ES-I3 (cell line): ENCODE measurements at regions not wholly inside any gene's neighbourhood (a gene's known extent, or its start where the extent isn't known, plus 50 kb on each side); places are given as distances from the start of the nearest gene placed in this dataset.
A peak's percentile ranks its signal among the peaks of the same experiment; 100 is the strongest.

ENCODE experiments used
- H3K36me3 ChIP-seq: 2 replicates; pipeline ENCODE4 v1.6.1; 2013; ENCODE audit warnings: mild to moderate bottlenecking, low read length, control low read depth, moderate library complexity; ENCODE audit not compliant: insufficient read depth
- H3K4me1 ChIP-seq: 2 replicates; pipeline ENCODE4 v1.6.1; 2013; ENCODE audit warnings: mild to moderate bottlenecking, control low read depth, low read length; ENCODE audit not compliant: insufficient read depth
- H3K9ac ChIP-seq: 2 replicates; pipeline ENCODE4 v1.6.1; 2013; ENCODE audit warnings: low read depth, mild to moderate bottlenecking, low read length, moderate library complexity
- H3K9me3 ChIP-seq: 2 replicates; pipeline ENCODE4 v1.6.1; 2013; ENCODE audit warnings: mild to moderate bottlenecking, low read length, moderate library complexity; ENCODE audit not compliant: control insufficient read depth, insufficient read depth

DNA sequence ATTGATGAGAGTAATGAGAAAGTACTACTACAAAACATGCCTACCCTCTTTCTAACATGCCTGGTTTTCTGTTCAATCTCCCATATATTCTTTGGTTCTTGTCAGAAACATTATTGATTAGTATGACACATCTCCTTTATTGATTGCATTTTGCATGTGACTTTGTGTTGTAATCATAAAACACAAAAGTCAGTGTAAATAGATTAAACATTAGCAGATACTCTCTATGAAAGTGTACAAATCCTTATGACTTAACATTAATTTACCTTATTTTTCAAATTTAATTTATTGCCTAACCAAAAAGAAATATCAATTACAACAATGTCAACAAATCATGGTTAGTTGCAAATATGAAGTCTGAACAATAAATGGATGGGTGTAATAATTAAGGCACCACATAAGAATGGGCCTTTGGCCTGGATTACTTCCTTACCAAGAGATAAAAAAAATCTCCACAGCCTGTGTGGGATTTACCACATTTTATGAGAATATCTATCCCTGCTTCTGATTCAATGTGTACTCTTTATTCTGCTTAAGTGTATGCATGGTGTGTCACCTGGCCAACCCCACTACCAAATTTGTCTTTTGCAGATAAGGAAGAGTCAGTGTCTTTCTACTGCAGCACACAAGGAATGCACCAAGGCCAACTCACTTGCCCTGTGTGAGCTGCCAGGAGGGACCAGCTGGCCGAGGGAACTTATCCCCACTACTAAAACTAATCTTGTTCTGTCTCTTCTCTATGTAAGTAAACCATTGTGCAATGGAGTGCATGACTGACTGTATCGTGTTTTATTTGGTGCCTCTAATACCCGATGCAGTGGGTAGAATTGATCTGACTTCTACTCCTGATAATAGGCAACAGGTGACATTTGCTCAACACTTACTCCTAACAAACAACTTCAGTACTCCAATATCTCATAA, 1001.9 kb upstream of the CDH10 start:
- H3K4me1 ChIP-seq = no peaks in the 10 kb centered on the region
- no peaks in the 10 kb centered on the region for H3K9me3 ChIP-seq

DNA sequence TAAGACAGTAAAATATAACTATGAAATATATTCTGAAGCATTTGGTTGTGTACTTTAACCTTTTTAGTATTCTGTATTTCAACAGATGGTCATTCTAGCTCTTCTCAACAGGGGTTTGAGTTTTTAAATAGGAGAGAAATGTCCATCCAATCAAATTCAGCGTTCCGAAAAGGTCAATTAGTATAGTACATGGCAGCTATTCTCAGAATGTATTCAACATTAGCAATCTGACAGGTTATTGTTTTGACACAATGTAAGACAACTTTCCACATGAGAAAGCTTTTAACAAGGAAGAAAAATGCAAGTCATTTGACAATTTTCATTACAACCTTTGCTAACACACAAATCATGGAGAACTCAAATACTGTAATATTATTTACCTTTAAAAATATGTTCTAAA, 996.3 kb upstream of the CDH10 start:
- H3K36me3 ChIP-seq = no peaks in the 10 kb centered on the region
- H3K9ac ChIP-seq = no peak overlapping the region
- H3K4me1 ChIP-seq = no peaks in the 10 kb centered on the region
- no peaks in the 10 kb centered on the region for H3K9me3 ChIP-seq

More for the DNA sequence above, 1001.9 kb upstream of the CDH10 start:
- no peaks in the 10 kb centered on the region for H3K36me3 ChIP-seq
- no peak overlapping the region for H3K9ac ChIP-seq

GRCh38 chr5:25619273-25619672, 974.5 kb upstream of the CDH10 start:
- H3K36me3 ChIP-seq = no peaks in the 10 kb centered on the region
- H3K4me1 ChIP-seq = no peaks in the 10 kb centered on the region
- H3K9me3 ChIP-seq = no peaks in the 10 kb centered on the region
- no peak overlapping the region for H3K9ac ChIP-seq

GRCh38 chr5:25618821-25619220, 974.0 kb upstream of the CDH10 start:
- Histone ChIP-seq H3K9me3 (no peaks in the 10 kb centered on the region), H3K36me3 (no peaks in the 10 kb centered on the region), H3K4me1 (no peaks in the 10 kb centered on the region), H3K9ac (no peak overlapping the region)

DNA sequence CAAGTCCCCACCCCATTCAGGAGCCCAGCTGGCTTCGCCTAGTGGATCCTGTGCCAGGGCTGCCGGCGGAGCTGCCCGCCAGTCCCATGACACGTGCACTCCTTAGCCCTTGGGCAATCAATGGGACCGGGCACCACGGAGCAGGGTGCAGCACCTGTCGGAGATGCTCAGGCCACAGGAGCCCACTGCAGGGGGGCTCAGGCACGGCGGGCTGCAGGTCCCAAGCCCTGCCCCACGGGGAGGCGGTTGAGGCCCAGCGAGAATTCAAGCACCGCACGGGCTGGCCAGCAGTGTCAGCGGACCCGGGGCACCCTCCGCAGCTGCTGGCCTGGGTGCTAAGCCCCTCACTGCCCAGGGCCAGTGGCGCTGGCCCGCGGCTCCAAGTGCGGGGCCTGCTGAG, 969.7 kb upstream of the CDH10 start:
- H3K36me3 ChIP-seq = no peaks in the 10 kb centered on the region
- no peaks in the 10 kb centered on the region for H3K4me1 ChIP-seq
- no peak overlapping the region for H3K9ac ChIP-seq
- H3K9me3 ChIP-seq = peaks cover 13% of the 10 kb centered on the region

GRCh38 chr5:25604681-25605080, 959.9 kb upstream of the CDH10 start:
- no peaks in the 10 kb centered on the region for H3K36me3 ChIP-seq
- no peak overlapping the region for H3K9ac ChIP-seq
- no peaks in the 10 kb centered on the region for H3K4me1 ChIP-seq
- 0 out of 2 replicates have a peak, but pooled peaks cover under 1% of the 10 kb centered on the region for H3K9me3 ChIP-seq

- Histone ChIP-seq H3K4me1 (no peaks in the 10 kb centered on the region), H3K9me3 (no peaks in the 10 kb centered on the region), H3K9ac (no peak overlapping the region), H3K36me3 (no peaks in the 10 kb centered on the region)
Measured at GRCh38 chr5:25579111-25579510, 934.3 kb upstream of the CDH10 start.

GRCh38 chr5:25573691-25574090, 928.9 kb upstream of the CDH10 start:
- H3K9ac ChIP-seq = no peak overlapping the region
- H3K4me1 ChIP-seq = peaks cover 17% of the 10 kb centered on the region
- no peaks in the 10 kb centered on the region for H3K9me3 ChIP-seq
- no peaks in the 10 kb centered on the region for H3K36me3 ChIP-seq

- H3K9me3 ChIP-seq = no peaks in the 10 kb centered on the region
- H3K36me3 ChIP-seq = no peaks in the 10 kb centered on the region
- peak overlapping the region; percentile 21; the same call in 1 of the 2 replicates for H3K9ac ChIP-seq
- H3K4me1 ChIP-seq = peaks cover 19% of the 10 kb centered on the region
Measured at GRCh38 chr5:25570067-25570583, 925.3 kb upstream of the CDH10 start.

GRCh38 chr5:25568989-25569625, 924.3 kb upstream of the CDH10 start:
- Histone ChIP-seq H3K36me3 (no peaks in the 10 kb centered on the region), H3K9ac (peak overlapping the region; percentile 21; the same call in 1 of the 2 replicates), H3K9me3 (no peaks in the 10 kb centered on the region; the same call in 1 of the 2 replicates), H3K4me1 (peaks cover 19% of the 10 kb centered on the region)

GRCh38 chr5:25568294-25568693, 923.5 kb upstream of the CDH10 start:
- H3K36me3 ChIP-seq = no peaks in the 10 kb centered on the region
- peaks cover 4% of the 10 kb centered on the region for H3K9me3 ChIP-seq
- no peak overlapping the region for H3K9ac ChIP-seq
- H3K4me1 ChIP-seq = peaks cover 19% of the 10 kb centered on the region

DNA sequence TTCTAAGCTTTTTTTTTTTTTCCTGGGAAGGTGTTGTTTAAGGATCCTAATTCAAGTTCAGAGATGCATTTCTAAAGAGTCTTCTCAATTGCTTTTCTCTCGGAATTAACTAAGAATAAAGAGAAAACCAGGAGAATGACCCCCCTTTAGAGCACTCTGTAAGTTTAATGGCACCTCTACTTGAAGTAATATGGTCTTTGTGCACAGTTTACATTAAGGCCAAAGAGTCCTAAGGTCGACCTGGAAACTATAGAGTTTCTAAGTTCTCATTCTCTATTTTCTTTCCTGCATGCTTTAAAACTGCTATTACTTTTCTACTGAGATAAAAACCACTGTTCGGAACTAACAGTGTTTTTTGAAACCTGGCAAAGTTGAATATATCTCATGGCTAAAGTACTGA, 923.1 kb upstream of the CDH10 start:
- H3K9me3 ChIP-seq = peaks cover 8% of the 10 kb centered on the region
- no peaks in the 10 kb centered on the region for H3K36me3 ChIP-seq
- H3K4me1 ChIP-seq = peaks cover 18% of the 10 kb centered on the region
- H3K9ac ChIP-seq = no peak overlapping the region

DNA sequence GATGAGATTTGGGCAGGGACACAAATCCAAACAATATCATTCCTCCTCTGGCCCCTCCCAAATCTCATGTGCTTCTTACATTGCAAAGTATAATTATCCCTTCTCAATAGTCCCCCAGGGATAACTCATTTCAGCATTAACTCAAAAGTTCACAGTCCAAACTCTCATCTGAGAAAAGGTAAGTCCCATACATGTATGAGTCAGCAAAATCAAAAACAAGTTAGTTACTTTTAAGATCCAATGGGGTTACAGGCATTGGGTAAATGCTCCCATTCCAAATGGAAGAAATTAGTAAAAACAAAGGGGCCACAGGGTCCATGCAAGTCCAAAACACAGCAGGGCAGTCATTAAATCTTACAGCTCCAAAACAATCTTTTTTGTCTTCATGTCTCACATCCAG, 917.9 kb upstream of the CDH10 start:
- Histone ChIP-seq H3K9me3 (peaks cover 16% of the 10 kb centered on the region), H3K9ac (no peak overlapping the region), H3K4me1 (no peaks in the 10 kb centered on the region; the same call in 1 of the 2 replicates), H3K36me3 (no peaks in the 10 kb centered on the region)

- H3K4me1 ChIP-seq = peaks cover 4% of the 10 kb centered on the region; the same call in 1 of the 2 replicates
- no peaks in the 10 kb centered on the region for H3K36me3 ChIP-seq
- no peaks in the 10 kb centered on the region for H3K9me3 ChIP-seq
- H3K9ac ChIP-seq = no peak overlapping the region
Measured at GRCh38 chr5:25554077-25554476, 909.3 kb upstream of the CDH10 start.
